Peyer's patch (tissue), 4 donors: ENCODE measurements at regions not wholly inside any gene's neighbourhood (a gene's known extent, or its start where the extent isn't known, plus 50 kb on each side); places are given as distances from the start of the nearest gene placed in this dataset.

Experiments
- POLR2A ChIP-seq, 2 donors: fragments of 450-650 bp; IDR thresholded peaks; one replicate each; pipeline ENCODE4 v1.5.1; 2017; ENCODE audit warnings: antibody characterized with exemption in 2 of 2, mild to moderate bottlenecking in 2 of 2, moderate library complexity in 2 of 2
- TF ChIP-seq, protein P1 (sequence below), 6 experiments: fragments of 450-650 bp in 4 of 6; fragments of 200-600 bp in 2 of 6; sonication (generic) in 1 of 6; IDR thresholded peaks; one replicate each; pipeline ENCODE4 v1.5.1; 2017 to 2019; ENCODE audit warnings: antibody characterized with exemption in 6 of 6, mild to moderate bottlenecking in 3 of 6, moderate library complexity in 1 of 6

DNA sequence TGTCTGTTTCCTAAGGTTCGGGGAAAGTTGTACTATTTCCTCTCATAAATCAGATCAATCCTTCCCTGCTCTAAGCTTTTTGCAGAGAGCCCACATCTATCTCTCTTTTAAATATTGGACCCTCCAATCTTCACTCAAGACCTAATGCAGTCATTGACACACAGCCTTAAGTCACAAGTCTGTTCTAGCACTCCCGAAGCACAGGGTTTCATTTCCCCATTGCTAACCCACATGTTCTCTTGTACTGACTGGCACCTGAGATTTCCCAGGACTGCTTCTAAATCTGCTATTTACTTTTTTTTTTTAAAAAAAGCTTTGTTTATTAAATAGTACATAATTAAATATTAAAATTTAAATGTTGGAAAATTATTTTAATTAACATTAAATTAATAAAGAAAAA, 674.7 kb downstream of the TBC1D22A start:
- TF ChIP-seq POLR2A (IDR thresholded peaks at IDR 0.05) = no peak
- TF ChIP-seq, protein P1, sequence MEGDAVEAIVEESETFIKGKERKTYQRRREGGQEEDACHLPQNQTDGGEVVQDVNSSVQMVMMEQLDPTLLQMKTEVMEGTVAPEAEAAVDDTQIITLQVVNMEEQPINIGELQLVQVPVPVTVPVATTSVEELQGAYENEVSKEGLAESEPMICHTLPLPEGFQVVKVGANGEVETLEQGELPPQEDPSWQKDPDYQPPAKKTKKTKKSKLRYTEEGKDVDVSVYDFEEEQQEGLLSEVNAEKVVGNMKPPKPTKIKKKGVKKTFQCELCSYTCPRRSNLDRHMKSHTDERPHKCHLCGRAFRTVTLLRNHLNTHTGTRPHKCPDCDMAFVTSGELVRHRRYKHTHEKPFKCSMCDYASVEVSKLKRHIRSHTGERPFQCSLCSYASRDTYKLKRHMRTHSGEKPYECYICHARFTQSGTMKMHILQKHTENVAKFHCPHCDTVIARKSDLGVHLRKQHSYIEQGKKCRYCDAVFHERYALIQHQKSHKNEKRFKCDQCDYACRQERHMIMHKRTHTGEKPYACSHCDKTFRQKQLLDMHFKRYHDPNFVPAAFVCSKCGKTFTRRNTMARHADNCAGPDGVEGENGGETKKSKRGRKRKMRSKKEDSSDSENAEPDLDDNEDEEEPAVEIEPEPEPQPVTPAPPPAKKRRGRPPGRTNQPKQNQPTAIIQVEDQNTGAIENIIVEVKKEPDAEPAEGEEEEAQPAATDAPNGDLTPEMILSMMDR (IDR thresholded peaks at IDR 0.05) = no peak
